K562 (cell line): ENCODE measurements at regions not wholly inside any gene's neighbourhood (a gene's known extent, or its start where the extent isn't known, plus 50 kb on each side); places are given as distances from the start of the nearest gene placed in this dataset.
"Not testable (repeated sequence)": the region's sequence is repeated elsewhere in the genome, so short reads cannot be mapped to it uniquely, and the experiment has no call there.

ENCODE experiments used
- ATAC-seq: fragments of 200-7000 bp; cut with Tn5 transposase; 3 replicates; pipeline ENCODE4 v1.9.1; 2020; ENCODE audit warnings: moderate library complexity
- BruUV-seq: library from RNA; stranded (reverse); fragments of 400-500 nt; replicated peaks from 2 replicates; lab custom pipeline; 2021; lab: Mats Ljungman, UMichigan
- CTCF ChIA-PET: fragments of 300-600 bp; formaldehyde crosslinking; extraction: SDS; loops from one replicate; lab custom pipeline; 2021; ENCODE audit warnings: low intra/inter-chr PET ratio; lab: Yijun Ruan, JAX
- POLR2A ChIA-PET: fragments of 300-600, 350-650 bp; sonication (Branson Sonifier 250); formaldehyde crosslinking; extraction: SDS; loops from one replicate; lab custom pipeline; 2021; ENCODE audit warnings: antibody characterized with exemption, inconsistent platforms; lab: Yijun Ruan, JAX
- DNase-seq, 4 experiments: peaks; one replicate each; pipeline versions ENCODE4 v3.0.0 to v3.0.0-alpha.2; 2011 to 2018; ENCODE audit warnings: low spot score in 3 of 4, mixed read lengths in 3 of 4; ENCODE audit errors: extremely low read depth in 1 of 4
- FAIRE-seq: peaks from 2 replicates; lab custom pipeline; 2011; peaks lifted over from hg19 to GRCh38; lab: Jason Lieb, UNC
- H2AFZ ChIP-seq: 2 replicates; pipeline ENCODE4 v1.6.0; 2011; ENCODE audit warnings: low read depth, low read length, control low read depth, inconsistent platforms
- H3K27ac ChIP-seq: fragments of 200-600 bp; 3 replicates; pipeline ENCODE4 v1.8.0; 2011; ENCODE audit warnings: low read depth, mild to moderate bottlenecking, control low read depth, inconsistent platforms, low read length, moderate library complexity, mixed read lengths; ENCODE audit errors: extremely low read depth
- H3K27me3 ChIP-seq, 2 experiments: fragments of 300-600 bp in 1 of 2; 2 replicates in 1 of 2; 3 replicates in 1 of 2; pipeline versions ENCODE4 v1.6.0 to v1.8.0; 2011; ENCODE audit warnings: inconsistent platforms in 2 of 2, low read length in 2 of 2, mild to moderate bottlenecking in 1 of 2, mixed read lengths in 1 of 2, moderate library complexity in 1 of 2; ENCODE audit not compliant: control insufficient read depth in 2 of 2, insufficient read depth in 2 of 2
- H3K36me3 ChIP-seq: fragments of 300-600 bp; 3 replicates; pipeline ENCODE4 v1.8.0; 2011; ENCODE audit warnings: mild to moderate bottlenecking, low read length, inconsistent platforms; ENCODE audit not compliant: control insufficient read depth, insufficient read depth
- H3K4me1 ChIP-seq, 2 experiments: fragments of 200-600 bp in 1 of 2; replicated peaks in 1 of 2; 2 replicates in 1 of 2; 3 replicates in 1 of 2; pipeline versions ENCODE4 v1.5.1 to v1.8.0; 2011; ENCODE audit warnings: inconsistent platforms in 2 of 2, low read length in 2 of 2, mild to moderate bottlenecking in 1 of 2, mixed read lengths in 1 of 2, moderate library complexity in 1 of 2; ENCODE audit not compliant: control insufficient read depth in 2 of 2, insufficient read depth in 2 of 2
- H3K4me2 ChIP-seq: 2 replicates; pipeline ENCODE4 v1.6.1; 2011; ENCODE audit warnings: low read length, control low read depth, inconsistent platforms, mixed read lengths; ENCODE audit not compliant: insufficient read depth
- H3K4me3 ChIP-seq: fragments of 200-600 bp; sonication (generic), shearing (Covaris generic); 2 replicates; pipeline ENCODE4 v1.5.1; 2016; ENCODE audit warnings: control low read depth, inconsistent platforms
- H3K79me2 ChIP-seq: fragments of 200-600 bp; 3 replicates; pipeline ENCODE4 v1.8.0; 2011; ENCODE audit warnings: low read length, inconsistent platforms; ENCODE audit not compliant: control insufficient read depth, insufficient read depth
- H3K9ac ChIP-seq, 2 experiments: 2 replicates each; pipeline versions ENCODE4 v1.6.0 to v1.6.1; 2011; ENCODE audit warnings: low read depth in 2 of 2, low read length in 2 of 2, control low read depth in 1 of 2, inconsistent platforms in 1 of 2, mild to moderate bottlenecking in 1 of 2, mixed read lengths in 1 of 2; ENCODE audit not compliant: insufficient read depth in 1 of 2
- H3K9me1 ChIP-seq: one replicate; pipeline ENCODE4 v1.6.0; 2011; ENCODE audit warnings: inconsistent platforms, mild to moderate bottlenecking, low read length, moderate library complexity; ENCODE audit not compliant: control insufficient read depth, insufficient read depth
- H3K9me3 ChIP-seq: replicated peaks from 2 replicates; pipeline ENCODE4 v1.5.1; 2011; ENCODE audit warnings: low read depth, low read length, inconsistent platforms; ENCODE audit not compliant: control insufficient read depth, insufficient read depth
- H4K20me1 ChIP-seq: replicated peaks from 2 replicates; pipeline ENCODE4 v1.6.1; 2011; ENCODE audit warnings: low read length, inconsistent platforms, mixed read lengths; ENCODE audit not compliant: control insufficient read depth, insufficient read depth
- CBX5 ChIP-seq: IDR thresholded peaks from 2 replicates; pipeline ENCODE4 v1.6.1; 2014; ENCODE audit warnings: low read depth, borderline replicate concordance
- ERF ChIP-seq: fragments of 450-650 bp; formaldehyde crosslinking; IDR thresholded peaks from 2 replicates; pipeline ENCODE4 v1.4.0; 2020; ENCODE audit warnings: mild to moderate bottlenecking, mixed read lengths
- LARP7 ChIP-seq: fragments of 450-650 bp; IDR thresholded peaks from 2 replicates; pipeline ENCODE4 v1.6.1; 2016
- SIX5 ChIP-seq, 2 experiments: IDR thresholded peaks; 2 replicates each; pipeline ENCODE4 v1.6.1; 2011; ENCODE audit warnings: low read length in 2 of 2, borderline replicate concordance in 1 of 2, low read depth in 1 of 2, mild to moderate bottlenecking in 1 of 2, moderate library complexity in 1 of 2; ENCODE audit not compliant: insufficient read depth in 1 of 2
- WGBS: fragments of 100-300 bp; shearing (Covaris generic); methylation state at CpG from one replicate; pipeline ENCODE4 v1.1.6; 2016; ENCODE audit warnings: low coverage, mixed read lengths; ENCODE audit not compliant: insufficient coverage; ENCODE audit errors: missing lambda C conversion rate; 5-methylcytosine and 5-hydroxymethylcytosine counted together
- in situ Hi-C: fragments of 300-500 bp; cut with MboI; formaldehyde crosslinking; loops from 4 replicates; pipeline ENCODE4 v1.15.0; 2018; ENCODE audit warnings: inconsistent platforms, mixed read lengths
- intact Hi-C: fragments of 100-400 bp; cut with micrococcal nuclease; formaldehyde crosslinking; loops from 2 replicates; pipeline ENCODE4 v1.14.2; 2022
- TF ChIP-seq, protein P1 (sequence below): sonication (generic); formaldehyde crosslinking; IDR thresholded peaks from 2 replicates; pipeline ENCODE4 v1.8.1; 2023; ENCODE audit warnings: mild to moderate bottlenecking, missing genetic modification reagents

DNA sequence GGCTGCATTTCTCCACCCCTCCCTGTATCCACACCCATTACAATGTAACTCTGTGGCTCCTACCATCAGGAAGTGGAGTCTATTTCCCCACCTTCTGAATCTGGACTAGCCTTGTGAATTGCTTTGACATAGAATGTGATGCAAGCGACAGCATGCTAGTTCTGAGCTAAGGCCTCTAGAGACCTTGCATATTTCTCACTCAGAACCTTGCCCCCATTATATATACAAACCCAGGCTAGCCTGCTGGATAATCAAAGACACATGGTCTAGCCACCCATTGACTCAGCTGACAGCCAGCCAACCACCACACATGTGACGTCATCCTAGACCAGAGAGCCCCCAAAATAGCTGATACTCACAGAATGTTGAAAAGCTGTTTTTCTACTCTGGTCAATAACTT, 77.9 kb downstream of the CCDC71L start:
- FAIRE-seq = no peak
- no peaks in the 10 kb centered on the region for H3K9me3 ChIP-seq
- CTCF ChIA-PET = interaction anchor here (0.6 kb wide), 1 partner anchor 1501 kb away, joined by 4 read pairs; no protein-coding TSS in a partner anchor
- no peak for DNase-seq
- H3K4me2 ChIP-seq = no peak overlapping the region
- intact Hi-C loops (no loop called here), in situ Hi-C loops (no loop called here)
- H2AFZ ChIP-seq = no peak overlapping the region
- POLR2A ChIA-PET = no interaction called here
- no TSS peak for BruUV-seq
- no peaks in the 10 kb centered on the region for H3K9me1 ChIP-seq
- no peak for TF ChIP-seq ERF (CRISPR knock-in tag)
- 0 out of 4 replicates have a peak, but pooled peaks of 1 of the 2 experiments have one; percentile 9 for TF ChIP-seq SIX5 (IDR thresholded peaks at IDR 0.05; ENCODE audit: borderline replicate concordance in 1 of 2, insufficient read depth in 1 of 2, low read depth in 1 of 2, low read length in 2 of 2)
- no peaks in the 10 kb centered on the region for H3K36me3 ChIP-seq
- H3K79me2 ChIP-seq = no peaks in the 10 kb centered on the region
- no peak for ATAC-seq
- H3K9ac ChIP-seq = no peak overlapping the region
- H3K4me3 ChIP-seq = no peak overlapping the region
- no peaks in the 10 kb centered on the region for H3K27me3 ChIP-seq
- no peak overlapping the region for H3K27ac ChIP-seq
- 97% methylated on average over 2 of the region's 2 CpGs for WGBS
- peaks cover 3 to 24% of the 10 kb centered on the region in 2 experiments; a peak in 4 of 5 replicates for H3K4me1 ChIP-seq
- H4K20me1 ChIP-seq = no peaks in the 10 kb centered on the region

- no peak overlapping the region for H3K9ac ChIP-seq
- POLR2A ChIA-PET = interaction anchor here (2.2 kb wide), 1 partner anchor 7 kb away, joined by 10 read pairs; no protein-coding TSS in a partner anchor
Measured at GRCh38 chr7:106582365-106582764, 78.6 kb downstream of the CCDC71L start.

DNA sequence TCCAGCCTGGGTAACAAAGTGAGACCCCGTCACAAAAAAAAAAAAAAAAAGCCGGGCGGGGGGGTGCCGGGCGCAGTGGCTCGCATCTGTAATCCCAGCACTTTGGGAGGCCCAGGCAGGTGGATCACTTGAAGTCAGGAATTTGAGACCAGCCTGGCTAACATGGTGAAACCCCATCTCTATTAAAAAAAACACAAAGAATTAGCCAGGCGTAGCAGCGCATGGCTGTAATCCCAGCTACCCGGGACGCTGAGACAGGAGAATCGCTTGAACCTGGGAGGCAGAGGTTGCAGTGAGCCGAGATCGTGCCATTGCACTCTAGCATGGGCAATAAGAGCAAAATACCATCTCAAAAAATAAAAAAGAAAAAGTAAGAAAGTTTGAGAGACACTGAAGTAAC, 81.9 kb downstream of the CCDC71L start:
- H3K9me3 ChIP-seq, FAIRE-seq, H3K4me3 ChIP-seq, H3K9ac ChIP-seq, H3K4me2 ChIP-seq, H3K27me3 ChIP-seq, intact Hi-C loops, H3K27ac ChIP-seq, H4K20me1 ChIP-seq, BruUV-seq, H2AFZ ChIP-seq, CTCF ChIA-PET, DNase-seq, H3K79me2 ChIP-seq, in situ Hi-C loops, H3K9me1 ChIP-seq, H3K36me3 ChIP-seq, ATAC-seq: not testable (repeated sequence)
- 97% methylated on average over 10 of the region's 13 CpGs for WGBS
- POLR2A ChIA-PET = interaction anchor here (1.4 to 1.7 kb wide), 2 partner anchors 10 to 12 kb away, joined by 3 to 7 read pairs; no protein-coding TSS in a partner anchor
- H3K4me1 ChIP-seq = peaks cover 6 to 20% of the 10 kb centered on the region in 2 experiments; a peak in 4 of 5 replicates

More at GRCh38 chr7:106582365-106582764, 78.6 kb downstream of the CCDC71L start:
- Histone ChIP-seq H3K79me2 (no peaks in the 10 kb centered on the region), H3K27me3 (no peaks in the 10 kb centered on the region), H3K27ac (no peak overlapping the region), H3K4me2 (no peak overlapping the region), H3K36me3 (no peaks in the 10 kb centered on the region), H3K4me1 (peaks cover 3 to 23% of the 10 kb centered on the region in 2 experiments; a peak in 4 of 5 replicates), H3K9me3 (no peaks in the 10 kb centered on the region), H4K20me1 (no peaks in the 10 kb centered on the region), H2AFZ (no peak overlapping the region), H3K9me1 (no peaks in the 10 kb centered on the region), H3K4me3 (no peak overlapping the region)
- no TSS peak for BruUV-seq
- TF ChIP-seq, protein P1, sequence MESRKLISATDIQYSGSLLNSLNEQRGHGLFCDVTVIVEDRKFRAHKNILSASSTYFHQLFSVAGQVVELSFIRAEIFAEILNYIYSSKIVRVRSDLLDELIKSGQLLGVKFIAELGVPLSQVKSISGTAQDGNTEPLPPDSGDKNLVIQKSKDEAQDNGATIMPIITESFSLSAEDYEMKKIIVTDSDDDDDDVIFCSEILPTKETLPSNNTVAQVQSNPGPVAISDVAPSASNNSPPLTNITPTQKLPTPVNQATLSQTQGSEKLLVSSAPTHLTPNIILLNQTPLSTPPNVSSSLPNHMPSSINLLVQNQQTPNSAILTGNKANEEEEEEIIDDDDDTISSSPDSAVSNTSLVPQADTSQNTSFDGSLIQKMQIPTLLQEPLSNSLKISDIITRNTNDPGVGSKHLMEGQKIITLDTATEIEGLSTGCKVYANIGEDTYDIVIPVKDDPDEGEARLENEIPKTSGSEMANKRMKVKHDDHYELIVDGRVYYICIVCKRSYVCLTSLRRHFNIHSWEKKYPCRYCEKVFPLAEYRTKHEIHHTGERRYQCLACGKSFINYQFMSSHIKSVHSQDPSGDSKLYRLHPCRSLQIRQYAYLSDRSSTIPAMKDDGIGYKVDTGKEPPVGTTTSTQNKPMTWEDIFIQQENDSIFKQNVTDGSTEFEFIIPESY (CRISPR knock-in tag) = peak; percentile 59; the same call in 1 of the 2 replicates
- TF ChIP-seq LARP7 (no peak), CBX5 (no peak)
- DNase-seq = peak in 1 of 4 experiments; percentile 35
- CTCF ChIA-PET = no interaction called here
- whole genome bisulfite sequencing = 79% methylated on average over 2 of the region's 2 CpGs
- in situ Hi-C loops = no loop called here
- intact Hi-C loops = no loop called here
- ATAC-seq = no peak
- FAIRE-seq = no peak
